Panc1 (cell line): ENCODE measurements at regions not wholly inside any gene's neighbourhood (a gene's known extent, or its start where the extent isn't known, plus 50 kb on each side); places are given as distances from the start of the nearest gene placed in this dataset.

Experiments
- ATAC-seq: fragments of 200-7000 bp; cut with Tn5 transposase; 2 replicates; pipeline ENCODE4 v1.9.1; 2020; ENCODE audit warnings: mild to moderate bottlenecking, moderate library complexity
- BruUV-seq: library from RNA; stranded (reverse); fragments of 400-500 nt; replicated peaks from 2 replicates; lab custom pipeline; 2021; lab: Mats Ljungman, UMichigan
- CTCF ChIA-PET: fragments of 300-600 bp; sonication (Branson Sonifier 250); formaldehyde crosslinking; loops from one replicate; lab custom pipeline; 2022; ENCODE audit warnings: antibody characterized with exemption; lab: Charles Lee
- POLR2A ChIA-PET: fragments of 300-600 bp; sonication (Branson Sonifier 250); formaldehyde crosslinking; loops from one replicate; lab custom pipeline; 2022; ENCODE audit warnings: antibody characterized with exemption; lab: Charles Lee
- DNase-seq: peaks from one replicate; pipeline ENCODE4 v3.0.0-alpha.2; 2010; ENCODE audit warnings: low read depth, low spot score
- H3K27ac ChIP-seq: 2 replicates; pipeline ENCODE4 v1.5.1; 2011; ENCODE audit warnings: mild to moderate bottlenecking, low read length, inconsistent platforms
- H3K27me3 ChIP-seq: fragments of 200-500 bp; sonication (Bioruptor generic); 2 replicates; pipeline ENCODE4 v1.6.0; 2014; ENCODE audit warnings: low read length, inconsistent platforms; ENCODE audit not compliant: control insufficient read depth, insufficient read depth
- H3K36me3 ChIP-seq: fragments of 200-500 bp; sonication (Bioruptor generic); 2 replicates; pipeline ENCODE4 v1.5.1; 2014; ENCODE audit warnings: inconsistent platforms, mild to moderate bottlenecking, low read length, moderate library complexity; ENCODE audit not compliant: control insufficient read depth, insufficient read depth
- H3K4me1 ChIP-seq: 2 replicates; pipeline ENCODE4 v1.5.1; 2011; ENCODE audit warnings: inconsistent platforms, mild to moderate bottlenecking, low read length, moderate library complexity; ENCODE audit not compliant: control insufficient read depth, insufficient read depth
- H3K4me3 ChIP-seq, 2 experiments: 2 replicates each; pipeline ENCODE4 v1.5.1; 2011 to 2012; ENCODE audit warnings: low read depth in 2 of 2, low read length in 2 of 2, mild to moderate bottlenecking in 2 of 2, inconsistent platforms in 1 of 2, moderate library complexity in 1 of 2
- H3K9me3 ChIP-seq: fragments of 200-500 bp; sonication (Bioruptor generic); 2 replicates; pipeline ENCODE4 v1.5.1; 2014; ENCODE audit warnings: low read depth, mild to moderate bottlenecking, inconsistent platforms, low read length, moderate library complexity; ENCODE audit not compliant: control insufficient read depth, insufficient read depth
- CTCF ChIP-seq: fragments of 450-650 bp; IDR thresholded peaks from 2 replicates; pipeline ENCODE4 v1.5.1; 2017; ENCODE audit warnings: mild to moderate bottlenecking
- POLR2AphosphoS5 ChIP-seq: IDR thresholded peaks from 2 replicates; pipeline ENCODE4 v1.6.1; 2012; ENCODE audit warnings: mild to moderate bottlenecking, low read depth, low read length, moderate library complexity
- SIN3A ChIP-seq: IDR thresholded peaks from 2 replicates; pipeline ENCODE4 v1.6.1; 2012; ENCODE audit warnings: low read depth, mild to moderate bottlenecking, low read length, moderate library complexity, borderline replicate concordance; ENCODE audit not compliant: insufficient read depth
- TCF7L2 ChIP-seq: IDR thresholded peaks from 2 replicates; pipeline ENCODE4 v1.6.1; 2011; ENCODE audit warnings: mild to moderate bottlenecking, low read depth, low read length, inconsistent platforms
- in situ Hi-C: cut with HindIII; loops from 2 replicates; pipeline ENCODE4 v1.10.0; 2016; ENCODE audit warnings: low sequenced_read_pairs, low pct_unique_long_range_greater_than_20kb
- intact Hi-C: fragments of 100-400 bp; cut with micrococcal nuclease; formaldehyde crosslinking; loops from one replicate; pipeline ENCODE4 v1.10.0; 2022; ENCODE audit not compliant: unreplicated experiment
- TF ChIP-seq, protein P1 (sequence below), 2 experiments: IDR thresholded peaks; 2 replicates each; pipeline ENCODE4 v1.6.1; 2011 to 2012; ENCODE audit warnings: low read depth in 2 of 2, control low read depth in 1 of 2, low read length in 1 of 2, mild to moderate bottlenecking in 1 of 2, moderate library complexity in 1 of 2; ENCODE audit not compliant: insufficient read depth in 1 of 2

GRCh38 chr6:54706391-54706790 is 140.2 kb upstream of the FAM83B start:
- intact Hi-C loops, result no loop called here
- no peak overlapping the region for H3K4me3 ChIP-seq

DNA sequence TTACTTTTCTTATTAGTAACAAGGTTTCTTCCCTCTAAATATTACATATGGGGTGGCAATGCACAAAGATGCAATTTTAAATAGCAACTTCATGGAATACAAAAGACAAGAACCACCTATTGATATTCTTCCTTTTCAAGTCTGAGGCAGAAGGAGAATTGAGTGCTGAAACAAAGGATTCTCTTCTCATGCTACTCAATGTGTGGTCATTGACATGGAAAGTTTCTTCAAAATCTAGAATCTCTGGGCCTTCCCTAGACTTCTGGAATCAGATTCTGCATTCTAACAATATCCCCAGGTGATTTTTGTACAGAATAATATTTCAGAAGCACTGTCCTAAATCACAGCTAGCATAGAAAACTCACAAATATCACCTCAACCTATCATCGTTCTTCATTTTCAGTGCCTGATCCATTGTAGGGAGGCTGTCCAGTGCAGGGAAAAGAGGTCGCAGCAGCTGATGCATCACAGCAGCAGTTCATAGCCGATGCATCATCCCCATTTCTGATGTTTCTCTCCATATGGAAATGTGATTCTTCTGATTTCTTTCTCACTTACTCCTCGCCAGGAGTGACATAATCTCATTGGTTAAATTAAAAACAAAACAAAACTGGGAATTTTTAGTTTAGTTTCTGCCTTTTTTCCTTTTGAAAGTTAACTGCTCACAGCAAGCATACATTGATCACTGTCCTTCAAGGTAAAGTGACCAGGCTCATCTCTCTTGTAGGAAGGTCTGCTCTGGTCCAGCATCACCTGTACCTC is 139.5 kb upstream of the FAM83B start:
- no TSS peak for BruUV-seq
- ChIA-PET CTCF (interaction anchor here (0.6 to 0.9 kb wide), 2 partner anchors 11 to 12 kb away, joined by 4 read pairs; no protein-coding TSS in a partner anchor), POLR2A (no interaction called here)
- no peak for ATAC-seq
- H3K36me3 ChIP-seq, result no peaks in the 10 kb centered on the region
- in situ Hi-C loops (no loop called here), intact Hi-C loops (no loop called here)
- H3K4me1 ChIP-seq, result no peaks in the 10 kb centered on the region
- H3K9me3 ChIP-seq, result no peaks in the 10 kb centered on the region
- H3K27me3 ChIP-seq, result no peaks in the 10 kb centered on the region
- DNase-seq, result no peak
- no peak overlapping the region for H3K4me3 ChIP-seq
- TF ChIP-seq TCF7L2 (no peak), CTCF (no peak; the same call in 1 of the 2 replicates), POLR2AphosphoS5 (no peak)
- TF ChIP-seq, protein P1, sequence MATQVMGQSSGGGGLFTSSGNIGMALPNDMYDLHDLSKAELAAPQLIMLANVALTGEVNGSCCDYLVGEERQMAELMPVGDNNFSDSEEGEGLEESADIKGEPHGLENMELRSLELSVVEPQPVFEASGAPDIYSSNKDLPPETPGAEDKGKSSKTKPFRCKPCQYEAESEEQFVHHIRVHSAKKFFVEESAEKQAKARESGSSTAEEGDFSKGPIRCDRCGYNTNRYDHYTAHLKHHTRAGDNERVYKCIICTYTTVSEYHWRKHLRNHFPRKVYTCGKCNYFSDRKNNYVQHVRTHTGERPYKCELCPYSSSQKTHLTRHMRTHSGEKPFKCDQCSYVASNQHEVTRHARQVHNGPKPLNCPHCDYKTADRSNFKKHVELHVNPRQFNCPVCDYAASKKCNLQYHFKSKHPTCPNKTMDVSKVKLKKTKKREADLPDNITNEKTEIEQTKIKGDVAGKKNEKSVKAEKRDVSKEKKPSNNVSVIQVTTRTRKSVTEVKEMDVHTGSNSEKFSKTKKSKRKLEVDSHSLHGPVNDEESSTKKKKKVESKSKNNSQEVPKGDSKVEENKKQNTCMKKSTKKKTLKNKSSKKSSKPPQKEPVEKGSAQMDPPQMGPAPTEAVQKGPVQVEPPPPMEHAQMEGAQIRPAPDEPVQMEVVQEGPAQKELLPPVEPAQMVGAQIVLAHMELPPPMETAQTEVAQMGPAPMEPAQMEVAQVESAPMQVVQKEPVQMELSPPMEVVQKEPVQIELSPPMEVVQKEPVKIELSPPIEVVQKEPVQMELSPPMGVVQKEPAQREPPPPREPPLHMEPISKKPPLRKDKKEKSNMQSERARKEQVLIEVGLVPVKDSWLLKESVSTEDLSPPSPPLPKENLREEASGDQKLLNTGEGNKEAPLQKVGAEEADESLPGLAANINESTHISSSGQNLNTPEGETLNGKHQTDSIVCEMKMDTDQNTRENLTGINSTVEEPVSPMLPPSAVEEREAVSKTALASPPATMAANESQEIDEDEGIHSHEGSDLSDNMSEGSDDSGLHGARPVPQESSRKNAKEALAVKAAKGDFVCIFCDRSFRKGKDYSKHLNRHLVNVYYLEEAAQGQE (IDR thresholded peaks at IDR 0.05; ENCODE audit: insufficient read depth in 1 of 2, low read depth in 2 of 2, low read length in 1 of 2), result no peak
- no peak overlapping the region for H3K27ac ChIP-seq

More at GRCh38 chr6:54706391-54706790, 140.2 kb upstream of the FAM83B start:
- POLR2A ChIA-PET, result no interaction called here
- BruUV-seq, result no TSS peak
- Histone ChIP-seq H3K9me3 (no peaks in the 10 kb centered on the region), H3K4me1 (no peaks in the 10 kb centered on the region), H3K36me3 (no peaks in the 10 kb centered on the region), H3K27me3 (no peaks in the 10 kb centered on the region), H3K27ac (no peak overlapping the region)
- ATAC-seq, result no peak
- CTCF ChIA-PET, result no interaction called here
- no peak for DNase-seq
- TF ChIP-seq SIN3A, result no peak
- no peak for TF ChIP-seq POLR2AphosphoS5
- TF ChIP-seq, protein P1 (IDR thresholded peaks at IDR 0.05; ENCODE audit: insufficient read depth in 1 of 2, low read depth in 2 of 2, low read length in 1 of 2), result no peak
- no peak for TF ChIP-seq CTCF
- in situ Hi-C loops, result no loop called here
